AML-193 (cell line): ENCODE measurements at regions not wholly inside any gene's neighbourhood (a gene's known extent, or its start where the extent isn't known, plus 50 kb on each side); places are given as distances from the start of the nearest gene placed in this dataset.
"Not testable (repeated sequence)": the region's sequence is repeated elsewhere in the genome, so short reads cannot be mapped to it uniquely, and the experiment has no call there.

ENCODE experiments used
- DNase-seq, 2 experiments: peaks; one replicate each; lab custom pipeline; 2025; lab: John Stamatoyannopoulos, UW

- no peak for DNase-seq
Measured at GRCh38 chr9:31104249-31104648, 1280.2 kb upstream of the ACO1 start.

- no peak for DNase-seq
Measured at GRCh38 chr9:31112491-31112890, 1272.0 kb upstream of the ACO1 start.

GRCh38 chr9:31114346-31114745 is 1270.1 kb upstream of the ACO1 start:
- no peak for DNase-seq

- peak; percentile 22 to 29 for DNase-seq
Measured at GRCh38 chr9:31119890-31120454, 1264.5 kb upstream of the ACO1 start.

GRCh38 chr9:31124389-31124788 is 1260.1 kb upstream of the ACO1 start:
- no peak for DNase-seq

- no peak for DNase-seq
Measured at GRCh38 chr9:31135567-31135966, 1248.9 kb upstream of the ACO1 start.

- DNase-seq: no peak
Measured at GRCh38 chr9:31136524-31136923, 1247.9 kb upstream of the ACO1 start.

- no peak for DNase-seq
Measured at GRCh38 chr9:31137176-31138160, 1247.0 kb upstream of the ACO1 start.

GRCh38 chr9:31140316-31140715 is 1244.1 kb upstream of the ACO1 start:
- peak; percentile 8 to 26 for DNase-seq

- DNase-seq: no peak
Measured at GRCh38 chr9:31142456-31142855, 1242.0 kb upstream of the ACO1 start.

- DNase-seq: no peak
Measured at GRCh38 chr9:31144614-31145013, 1239.8 kb upstream of the ACO1 start.

- no peak for DNase-seq
Measured at GRCh38 chr9:31146485-31147166, 1237.8 kb upstream of the ACO1 start.

GRCh38 chr9:31153250-31153840 is 1231.1 kb upstream of the ACO1 start:
- no peak for DNase-seq

GRCh38 chr9:31166516-31166915 is 1217.9 kb upstream of the ACO1 start:
- no peak for DNase-seq

- no peak for DNase-seq
Measured at GRCh38 chr9:31168161-31168560, 1216.3 kb upstream of the ACO1 start.

GRCh38 chr9:31174681-31175080 is 1209.8 kb upstream of the ACO1 start:
- DNase-seq: no peak

- DNase-seq: no peak
Measured at GRCh38 chr9:31183866-31184265, 1200.6 kb upstream of the ACO1 start.

- no peak for DNase-seq
Measured at GRCh38 chr9:31185831-31186230, 1198.6 kb upstream of the ACO1 start.

- no peak for DNase-seq
Measured at GRCh38 chr9:31188496-31188895, 1195.9 kb upstream of the ACO1 start.

- no peak for DNase-seq
Measured at GRCh38 chr9:31210978-31211570, 1173.4 kb upstream of the ACO1 start.

GRCh38 chr9:31229976-31230375 is 1154.5 kb upstream of the ACO1 start:
- DNase-seq: not testable (repeated sequence)

GRCh38 chr9:31232485-31232884 is 1152.0 kb upstream of the ACO1 start:
- DNase-seq: no peak
